NB4 (cell line): ENCODE measurements at regions not wholly inside any gene's neighbourhood (a gene's known extent, or its start where the extent isn't known, plus 50 kb on each side); places are given as distances from the start of the nearest gene placed in this dataset.
"Not testable (repeated sequence)": the region's sequence is repeated elsewhere in the genome, so short reads cannot be mapped to it uniquely, and the experiment has no call there.

Source experiments
- DNase-seq: peaks from one replicate; pipeline ENCODE4 v3.0.0; 2010; ENCODE audit warnings: low read depth
- H3K4me3 ChIP-seq: one replicate; pipeline ENCODE4 v1.5.1; 2011; ENCODE audit warnings: mild to moderate bottlenecking, low read depth, low read length, moderate library complexity
- MYC ChIP-seq: IDR thresholded peaks from 2 replicates; pipeline ENCODE4 v1.6.1; 2011; ENCODE audit warnings: low read depth, low read length
- POLR2A ChIP-seq: IDR thresholded peaks from 2 replicates; pipeline ENCODE4 v1.6.1; 2011; ENCODE audit warnings: mild to moderate bottlenecking; ENCODE audit not compliant: insufficient read length; ENCODE audit errors: extremely low read depth
- TF ChIP-seq, protein P1 (sequence below): IDR thresholded peaks from 2 replicates; pipeline ENCODE4 v1.6.1; 2011; ENCODE audit warnings: low read depth, low read length
- TF ChIP-seq, protein P2 (sequence below): IDR thresholded peaks from one replicate; pipeline ENCODE4 v1.5.1; 2012; ENCODE audit warnings: low read depth, low read length

- TF ChIP-seq, protein P1, sequence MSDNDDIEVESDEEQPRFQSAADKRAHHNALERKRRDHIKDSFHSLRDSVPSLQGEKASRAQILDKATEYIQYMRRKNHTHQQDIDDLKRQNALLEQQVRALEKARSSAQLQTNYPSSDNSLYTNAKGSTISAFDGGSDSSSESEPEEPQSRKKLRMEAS, result no peak
- TF ChIP-seq, protein P2, sequence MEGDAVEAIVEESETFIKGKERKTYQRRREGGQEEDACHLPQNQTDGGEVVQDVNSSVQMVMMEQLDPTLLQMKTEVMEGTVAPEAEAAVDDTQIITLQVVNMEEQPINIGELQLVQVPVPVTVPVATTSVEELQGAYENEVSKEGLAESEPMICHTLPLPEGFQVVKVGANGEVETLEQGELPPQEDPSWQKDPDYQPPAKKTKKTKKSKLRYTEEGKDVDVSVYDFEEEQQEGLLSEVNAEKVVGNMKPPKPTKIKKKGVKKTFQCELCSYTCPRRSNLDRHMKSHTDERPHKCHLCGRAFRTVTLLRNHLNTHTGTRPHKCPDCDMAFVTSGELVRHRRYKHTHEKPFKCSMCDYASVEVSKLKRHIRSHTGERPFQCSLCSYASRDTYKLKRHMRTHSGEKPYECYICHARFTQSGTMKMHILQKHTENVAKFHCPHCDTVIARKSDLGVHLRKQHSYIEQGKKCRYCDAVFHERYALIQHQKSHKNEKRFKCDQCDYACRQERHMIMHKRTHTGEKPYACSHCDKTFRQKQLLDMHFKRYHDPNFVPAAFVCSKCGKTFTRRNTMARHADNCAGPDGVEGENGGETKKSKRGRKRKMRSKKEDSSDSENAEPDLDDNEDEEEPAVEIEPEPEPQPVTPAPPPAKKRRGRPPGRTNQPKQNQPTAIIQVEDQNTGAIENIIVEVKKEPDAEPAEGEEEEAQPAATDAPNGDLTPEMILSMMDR, result no peak
- H3K4me3 ChIP-seq, result no peak overlapping the region
These were observed 721.4 kb upstream of the GOT2 start for GRCh38 chr16:59455497-59455896.

DNA sequence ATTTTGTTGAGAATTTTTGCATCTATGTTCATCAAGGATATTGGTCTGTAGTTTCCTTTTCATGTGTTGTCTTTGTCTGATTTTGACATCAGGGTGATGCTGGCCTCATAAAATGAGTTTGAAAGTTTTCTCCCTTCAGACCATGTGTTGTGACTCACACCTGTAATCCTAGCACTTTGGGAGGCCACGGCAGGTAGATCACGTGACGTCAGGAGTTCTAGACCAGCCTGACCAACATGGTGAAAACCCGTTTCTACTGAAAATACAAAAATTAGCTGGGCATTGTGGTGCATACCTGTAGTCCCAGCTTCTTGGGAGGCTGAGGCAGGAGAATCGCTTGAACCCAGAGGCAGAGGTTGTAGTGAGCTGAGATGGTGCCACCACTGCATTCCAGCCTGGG lies 716.4 kb upstream of the GOT2 start:
- not testable (repeated sequence) for DNase-seq, H3K4me3 ChIP-seq

More at GRCh38 chr16:59455497-59455896, 721.4 kb upstream of the GOT2 start:
- no peak for DNase-seq

DNA sequence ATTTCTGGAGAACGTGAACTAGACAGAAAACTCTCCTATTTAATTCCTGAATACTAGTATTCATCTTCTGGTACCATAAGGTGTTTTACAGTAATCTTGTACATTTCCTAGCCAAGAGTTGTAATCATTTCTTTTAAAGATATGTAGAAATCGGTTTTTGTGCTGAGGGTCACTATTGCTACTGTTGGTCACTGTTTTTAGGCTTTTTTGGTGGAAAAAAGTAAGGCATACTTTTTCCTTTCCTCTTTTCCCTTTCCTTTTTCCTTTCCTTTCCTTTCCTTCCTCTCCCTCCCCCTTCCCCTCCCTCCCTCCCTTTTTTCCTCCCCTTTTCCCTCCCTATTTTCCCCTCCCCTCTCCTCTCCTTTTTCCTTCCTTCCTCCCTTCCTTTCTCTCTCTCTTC lies 706.4 kb upstream of the GOT2 start:
- H3K4me3 ChIP-seq, result no peak overlapping the region
- no peak for DNase-seq
- TF ChIP-seq, protein P1, result no peak
- TF ChIP-seq MYC (no peak), POLR2A (no peak)

GRCh38 chr16:59432896-59433295 lies 698.8 kb upstream of the GOT2 start:
- no peak for DNase-seq
- TF ChIP-seq MYC (no peak), POLR2A (no peak)
- TF ChIP-seq, protein P1, result no peak
- TF ChIP-seq, protein P2, result no peak
- no peak overlapping the region for H3K4me3 ChIP-seq

DNA sequence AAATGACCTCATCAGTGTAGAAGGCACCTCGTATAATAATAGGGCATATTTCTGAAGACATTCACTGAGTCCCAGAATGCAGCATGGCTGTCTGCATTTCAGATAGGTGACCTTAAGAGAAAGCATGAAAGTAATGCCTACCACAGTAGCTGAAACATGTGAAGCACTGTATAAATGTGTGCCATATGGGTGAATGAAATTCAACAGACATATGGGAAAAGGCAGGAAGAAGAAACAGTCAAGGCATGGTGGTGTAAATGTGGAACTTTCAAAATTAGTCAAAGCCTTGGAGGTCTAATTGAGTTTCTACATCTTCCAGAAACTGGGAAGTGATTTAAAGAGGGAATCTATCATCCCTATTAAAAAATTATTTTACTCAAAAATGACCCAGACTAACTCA lies 698.2 kb upstream of the GOT2 start:
- no peak overlapping the region for H3K4me3 ChIP-seq
- DNase-seq, result no peak
- no peak for TF ChIP-seq MYC
- TF ChIP-seq, protein P2, result no peak
- TF ChIP-seq, protein P1, result no peak
- no peak for TF ChIP-seq POLR2A

DNA sequence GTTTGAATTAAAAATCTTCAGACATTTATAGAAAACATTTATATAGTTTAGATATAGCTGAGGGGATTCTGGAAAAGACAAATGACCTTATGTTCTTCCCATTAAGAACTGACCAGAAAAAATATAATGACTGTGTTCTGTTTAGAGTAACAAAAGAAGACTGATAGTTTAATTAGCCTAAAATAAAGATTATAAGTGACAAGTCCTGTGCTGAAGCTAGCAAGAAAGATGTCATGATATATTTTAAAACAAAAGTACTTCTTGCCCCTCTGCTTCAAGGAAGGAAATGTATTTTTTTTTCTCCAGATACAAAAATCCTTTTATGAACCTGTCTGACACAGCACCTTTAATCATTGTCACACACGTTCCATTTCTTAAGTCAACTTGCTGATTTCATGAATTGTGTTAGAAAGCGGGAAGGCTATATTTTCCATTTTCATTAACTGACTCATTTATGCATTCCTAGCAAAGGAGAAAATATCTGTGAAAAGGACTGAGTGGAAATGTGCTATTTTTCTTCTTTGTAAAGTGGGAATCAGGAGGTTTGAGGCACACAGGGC lies 690.7 kb upstream of the GOT2 start:
- no peak for DNase-seq
- no peak for TF ChIP-seq MYC
- no peak for TF ChIP-seq POLR2A
- TF ChIP-seq, protein P2, result no peak
- TF ChIP-seq, protein P1, result no peak
- H3K4me3 ChIP-seq, result no peak overlapping the region
